GM20000 (cell line): ENCODE measurements at regions not wholly inside any gene's neighbourhood (a gene's known extent, or its start where the extent isn't known, plus 50 kb on each side); places are given as distances from the start of the nearest gene placed in this dataset.

Experiments used
- DNase-seq: peaks from one replicate; pipeline ENCODE4 v3.0.0; 2012; ENCODE audit warnings: low spot score
- TF ChIP-seq, protein P1 (sequence below): IDR thresholded peaks from 2 replicates; pipeline ENCODE4 v1.5.1; 2012; ENCODE audit warnings: mild to moderate bottlenecking, control low read depth; ENCODE audit errors: extremely low read depth, missing control alignments

DNA sequence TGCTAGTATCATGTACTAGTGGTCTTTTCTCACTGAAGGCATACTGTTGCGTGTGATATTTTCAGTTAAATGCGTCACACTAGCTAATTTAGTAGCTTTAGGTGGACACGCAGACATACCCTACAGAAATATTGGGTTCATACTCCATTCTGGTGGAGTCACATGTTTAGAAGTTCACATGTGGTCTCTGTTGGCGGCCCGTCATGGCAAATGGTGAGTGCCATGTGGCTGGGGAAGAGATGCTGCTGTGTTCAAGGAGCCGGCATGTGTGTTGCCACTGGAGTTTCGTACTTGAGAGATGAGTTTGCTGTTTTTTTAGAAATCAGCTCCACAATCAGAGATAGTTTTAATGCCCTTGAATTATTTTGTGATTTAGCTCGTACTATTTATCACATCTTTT is 454.6 kb downstream of the PCNX1 start:
- TF ChIP-seq, protein P1, sequence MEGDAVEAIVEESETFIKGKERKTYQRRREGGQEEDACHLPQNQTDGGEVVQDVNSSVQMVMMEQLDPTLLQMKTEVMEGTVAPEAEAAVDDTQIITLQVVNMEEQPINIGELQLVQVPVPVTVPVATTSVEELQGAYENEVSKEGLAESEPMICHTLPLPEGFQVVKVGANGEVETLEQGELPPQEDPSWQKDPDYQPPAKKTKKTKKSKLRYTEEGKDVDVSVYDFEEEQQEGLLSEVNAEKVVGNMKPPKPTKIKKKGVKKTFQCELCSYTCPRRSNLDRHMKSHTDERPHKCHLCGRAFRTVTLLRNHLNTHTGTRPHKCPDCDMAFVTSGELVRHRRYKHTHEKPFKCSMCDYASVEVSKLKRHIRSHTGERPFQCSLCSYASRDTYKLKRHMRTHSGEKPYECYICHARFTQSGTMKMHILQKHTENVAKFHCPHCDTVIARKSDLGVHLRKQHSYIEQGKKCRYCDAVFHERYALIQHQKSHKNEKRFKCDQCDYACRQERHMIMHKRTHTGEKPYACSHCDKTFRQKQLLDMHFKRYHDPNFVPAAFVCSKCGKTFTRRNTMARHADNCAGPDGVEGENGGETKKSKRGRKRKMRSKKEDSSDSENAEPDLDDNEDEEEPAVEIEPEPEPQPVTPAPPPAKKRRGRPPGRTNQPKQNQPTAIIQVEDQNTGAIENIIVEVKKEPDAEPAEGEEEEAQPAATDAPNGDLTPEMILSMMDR, result no peak
- no peak for DNase-seq

GRCh38 chr14:71362282-71362681 is 455.0 kb downstream of the PCNX1 start:
- no peak for DNase-seq
- TF ChIP-seq, protein P1, result no peak

- peak; percentile 11 for DNase-seq
- TF ChIP-seq, protein P1, result no peak
These were observed 455.8 kb downstream of the PCNX1 start for GRCh38 chr14:71362920-71363584.

DNA sequence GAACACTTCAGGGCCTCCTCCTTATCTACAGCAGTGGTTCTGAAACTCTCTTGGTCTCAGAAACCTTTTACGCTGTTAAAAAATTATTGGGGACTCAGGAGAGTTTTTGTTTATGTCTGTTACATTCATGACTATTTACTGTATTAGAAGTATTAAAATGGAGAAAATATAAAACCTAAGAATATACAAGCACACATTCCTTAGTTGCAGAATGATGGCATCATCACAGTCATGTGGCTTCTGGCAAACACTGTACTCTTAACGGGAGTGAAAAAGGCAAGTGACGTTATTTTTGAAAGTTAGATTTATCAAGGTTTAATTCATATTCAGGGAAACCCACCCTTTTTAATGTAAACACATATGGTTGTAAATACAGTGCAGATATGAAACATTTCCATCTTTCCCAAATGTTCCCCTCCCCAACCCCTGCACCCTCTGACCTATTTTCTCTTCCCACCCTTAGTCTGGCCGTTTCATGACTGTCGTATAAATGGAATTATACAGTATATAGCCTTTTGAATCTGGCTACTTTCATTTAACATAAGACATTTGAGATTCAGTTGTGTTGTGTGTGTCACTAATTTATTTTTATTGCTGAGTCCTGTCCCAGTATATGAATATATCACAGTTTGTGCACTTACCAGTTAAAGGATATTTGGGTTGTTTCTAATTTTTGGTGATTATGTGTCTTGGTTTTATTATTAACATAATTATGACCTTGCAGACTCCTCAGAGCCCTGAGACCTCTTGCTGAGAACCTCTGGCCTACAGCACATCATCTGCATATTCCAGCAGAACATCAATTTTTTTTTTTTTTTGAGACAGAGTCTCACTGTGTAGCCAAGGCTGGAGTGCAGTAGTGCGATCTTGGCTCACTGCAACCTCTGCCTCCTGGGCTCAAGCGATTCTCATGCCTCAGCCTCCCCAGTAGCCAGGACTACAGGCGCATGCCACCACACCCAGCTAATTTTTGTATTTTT is 457.0 kb downstream of the PCNX1 start:
- no peak for DNase-seq
- TF ChIP-seq, protein P1, result no peak

- TF ChIP-seq, protein P1, result no peak
- DNase-seq, result no peak
These were observed 458.1 kb downstream of the PCNX1 start for GRCh38 chr14:71365361-71365760.

DNA sequence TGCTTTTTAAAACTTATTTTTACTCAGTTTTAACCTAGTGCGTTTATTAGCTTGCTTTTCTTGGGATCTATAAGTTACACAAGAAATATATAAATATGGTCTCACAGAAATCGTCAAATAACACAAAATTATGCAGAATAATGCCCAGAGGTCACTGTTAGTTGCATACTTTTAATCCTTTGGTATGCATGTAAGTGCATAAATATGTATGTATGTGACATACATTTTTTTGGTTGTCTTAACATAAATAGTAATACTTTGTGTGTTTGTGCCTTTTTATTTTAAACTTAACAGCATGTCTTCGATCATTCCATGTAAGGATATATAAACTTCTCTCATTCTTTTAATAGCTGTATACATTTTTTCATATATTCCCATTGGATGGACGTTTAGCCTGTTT is 459.6 kb downstream of the PCNX1 start:
- TF ChIP-seq, protein P1, result no peak
- DNase-seq, result no peak

- DNase-seq, result peak; percentile 47
- TF ChIP-seq, protein P1, result no peak
These were observed 464.6 kb downstream of the PCNX1 start for GRCh38 chr14:71371711-71372396.
